CD4-positive, alpha-beta T cell (primary cell): ENCODE measurements at regions not wholly inside any gene's neighbourhood (a gene's known extent, or its start where the extent isn't known, plus 50 kb on each side); places are given as distances from the start of the nearest gene placed in this dataset.

Experiments
- ATAC-seq: fragments of 200-7000 bp; cut with Tn5 transposase; one replicate; pipeline ENCODE4 v1.10.0; 2022; ENCODE audit warnings: mild to moderate bottlenecking; ENCODE audit not compliant: poor library complexity
- CTCF ChIA-PET: fragments of 350-600 bp; sonication (Branson Sonifier 250); formaldehyde crosslinking; loops from one replicate; lab custom pipeline; 2021; ENCODE audit warnings: antibody characterized with exemption, inconsistent platforms; lab: Charles Lee
- POLR2A ChIA-PET: fragments of 350-600 bp; sonication (Branson Sonifier 250); formaldehyde crosslinking; loops from one replicate; lab custom pipeline; 2021; ENCODE audit warnings: antibody characterized with exemption, inconsistent platforms; lab: Charles Lee
- DNase-seq, 14 experiments: peaks; one replicate each; pipeline ENCODE4 v3.0.0-alpha.2; 2013 to 2020; ENCODE audit warnings: mixed read lengths in 2 of 14
- H3K27ac ChIP-seq, 2 donors: one replicate each; pipeline versions ENCODE4 v1.5.1 to v1.7.0; 2013; ENCODE audit warnings: low read length in 2 of 2, low read depth in 1 of 2, mild to moderate bottlenecking in 1 of 2
- H3K27me3 ChIP-seq, 2 experiments: 1 replicate in 1 of 2; 2 replicates in 1 of 2; pipeline versions ENCODE4 v1.6.1 to v1.7.0; 2013; ENCODE audit warnings: low read length in 2 of 2, control low read depth in 1 of 2, mild to moderate bottlenecking in 1 of 2, moderate library complexity in 1 of 2; ENCODE audit not compliant: insufficient read depth in 2 of 2, control insufficient read depth in 1 of 2
- H3K36me3 ChIP-seq: one replicate; pipeline ENCODE4 v1.6.1; 2013; ENCODE audit warnings: low read length, control low read depth; ENCODE audit not compliant: insufficient read depth
- H3K4me1 ChIP-seq: one replicate; pipeline ENCODE4 v1.6.1; 2013; ENCODE audit warnings: low read length, control low read depth; ENCODE audit not compliant: insufficient read depth
- H3K4me3 ChIP-seq: one replicate; pipeline ENCODE4 v1.5.1; 2013; ENCODE audit warnings: mild to moderate bottlenecking, low read length, moderate library complexity
- H3K9me3 ChIP-seq, 2 experiments: 1 replicate in 1 of 2; 2 replicates in 1 of 2; pipeline versions ENCODE4 v1.6.1 to v1.7.0; 2013; ENCODE audit warnings: low read length in 2 of 2, mild to moderate bottlenecking in 2 of 2, control low read depth in 1 of 2, moderate library complexity in 1 of 2; ENCODE audit not compliant: control insufficient read depth in 1 of 2, insufficient read depth in 1 of 2
- H3K27ac Mint-ChIP-seq: one replicate; pipeline ENCODE4 v1.8.0; 2020; ENCODE audit warnings: mixed read lengths
- H3K27me3 Mint-ChIP-seq: one replicate; pipeline ENCODE4 v1.8.0; 2021; ENCODE audit warnings: mixed read lengths
- H3K36me3 Mint-ChIP-seq: one replicate; pipeline ENCODE4 v1.8.0; 2021; ENCODE audit warnings: low read depth, mixed read lengths
- H3K4me1 Mint-ChIP-seq: one replicate; pipeline ENCODE4 v1.8.0; 2021; ENCODE audit warnings: low read depth, mixed read lengths
- H3K4me3 Mint-ChIP-seq: one replicate; pipeline ENCODE4 v1.8.0; 2020; ENCODE audit warnings: mild to moderate bottlenecking, mixed read lengths
- H3K9me3 Mint-ChIP-seq: one replicate; pipeline ENCODE4 v1.8.0; 2020; ENCODE audit warnings: mixed read lengths
- CTCF ChIP-seq: fragments of 200-600 bp; IDR thresholded peaks from one replicate; pipeline ENCODE4 v1.8.0; 2022; ENCODE audit warnings: antibody characterized with exemption, mild to moderate bottlenecking
- intact Hi-C, 2 experiments: fragments of 100-400 bp; cut with DNase I in 1 of 2; cut with micrococcal nuclease in 1 of 2; formaldehyde crosslinking; loops; one replicate each; pipeline versions ENCODE4 v1.15.1 to v1.9.0; 2023 to 2025; cut with DNase I, micrococcal nuclease

DNA sequence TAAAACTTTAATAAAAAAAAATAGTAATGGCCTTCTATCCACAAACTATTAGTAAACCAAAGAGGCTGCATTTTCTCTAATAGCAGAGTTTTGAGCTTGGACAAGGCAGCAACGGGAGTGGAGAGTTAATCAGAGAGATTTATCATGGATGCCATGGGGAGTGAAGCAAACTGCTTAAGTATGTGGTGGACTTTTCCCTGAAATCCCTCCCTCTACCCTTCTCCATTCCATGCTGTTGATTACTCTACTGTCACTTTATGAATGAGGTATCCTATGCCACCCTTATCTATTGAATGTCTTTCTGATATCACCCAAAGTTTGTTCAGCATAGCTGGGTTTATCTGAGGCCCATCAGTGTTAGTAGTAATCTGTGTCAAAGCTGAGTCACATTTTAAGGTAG is 335.6 kb upstream of the TRAM1L1 start:
- Histone ChIP-seq H3K4me3 (no peak overlapping the region), H3K9me3 (no peaks in the 10 kb centered on the region), H3K27ac (no peak overlapping the region), H3K36me3 (no peaks in the 10 kb centered on the region), H3K4me1 (no peaks in the 10 kb centered on the region), H3K27me3 (no peaks in the 10 kb centered on the region)
- H3K27me3 Mint-ChIP-seq = no peaks in the 10 kb centered on the region
- ATAC-seq (no peak), DNase-seq (no peak)
- H3K27ac Mint-ChIP-seq = no peak overlapping the region
- H3K4me3 Mint-ChIP-seq = no peak overlapping the region
- POLR2A ChIA-PET = no interaction called here
- intact Hi-C loops = no loop called here
- H3K9me3 Mint-ChIP-seq = peaks cover 2% of the 10 kb centered on the region
- H3K4me1 Mint-ChIP-seq = no peaks in the 10 kb centered on the region
- CTCF ChIA-PET = no interaction called here
- TF ChIP-seq CTCF = no peak
- no peaks in the 10 kb centered on the region for H3K36me3 Mint-ChIP-seq

- Mint-ChIP-seq H3K27ac (no peak overlapping the region), H3K4me1 (no peaks in the 10 kb centered on the region), H3K36me3 (no peaks in the 10 kb centered on the region), H3K27me3 (no peaks in the 10 kb centered on the region), H3K4me3 (no peak overlapping the region), H3K9me3 (peaks cover 2% of the 10 kb centered on the region)
- no peak overlapping the region for H3K4me3 ChIP-seq
- no peaks in the 10 kb centered on the region for H3K27me3 ChIP-seq
- no peak overlapping the region for H3K27ac ChIP-seq
- ATAC-seq (no peak), DNase-seq (no peak)
- H3K9me3 ChIP-seq = no peaks in the 10 kb centered on the region
- no peak for TF ChIP-seq CTCF
- H3K4me1 ChIP-seq = no peaks in the 10 kb centered on the region
- ChIA-PET POLR2A (no interaction called here), CTCF (no interaction called here)
- H3K36me3 ChIP-seq = no peaks in the 10 kb centered on the region
- intact Hi-C loops = no loop called here
These were observed 336.3 kb upstream of the TRAM1L1 start for GRCh38 chr4:117421706-117422105.

DNA sequence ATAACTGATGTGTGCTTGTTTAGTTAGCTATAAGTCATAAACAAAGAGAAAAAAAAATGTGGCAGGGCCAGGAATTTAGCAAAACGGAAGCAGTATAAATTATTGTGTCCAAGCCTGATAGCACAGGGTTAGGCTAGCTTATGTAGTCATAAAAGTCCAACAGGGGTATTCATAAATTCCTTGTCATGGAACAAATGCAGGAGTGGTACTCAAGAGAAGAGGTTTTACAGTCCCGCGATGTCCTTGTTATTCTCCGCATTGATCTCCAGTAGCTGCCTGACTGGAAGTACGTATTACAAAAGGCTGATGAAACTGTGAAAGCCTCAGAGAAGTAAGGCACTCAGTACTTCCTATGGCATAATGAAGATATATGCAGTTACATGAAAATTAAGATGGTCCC is 336.9 kb upstream of the TRAM1L1 start:
- H3K36me3 Mint-ChIP-seq = no peaks in the 10 kb centered on the region
- Histone ChIP-seq H3K27ac (no peak overlapping the region), H3K27me3 (no peaks in the 10 kb centered on the region), H3K4me3 (no peak overlapping the region), H3K36me3 (no peaks in the 10 kb centered on the region), H3K4me1 (no peaks in the 10 kb centered on the region), H3K9me3 (no peaks in the 10 kb centered on the region)
- intact Hi-C loops = no loop called here
- CTCF ChIA-PET = no interaction called here
- no peaks in the 10 kb centered on the region for H3K4me1 Mint-ChIP-seq
- no peak overlapping the region for H3K4me3 Mint-ChIP-seq
- no peak for ATAC-seq
- TF ChIP-seq CTCF = no peak
- no peak overlapping the region for H3K27ac Mint-ChIP-seq
- H3K9me3 Mint-ChIP-seq = peaks cover 2% of the 10 kb centered on the region
- DNase-seq = no peak
- H3K27me3 Mint-ChIP-seq = no peaks in the 10 kb centered on the region
- POLR2A ChIA-PET = no interaction called here
